ENCODE measurements at regions not wholly inside any gene's neighbourhood (a gene's known extent, or its start where the extent isn't known, plus 50 kb on each side); places are given as distances from the start of the nearest gene placed in this dataset.
"Not testable (repeated sequence)": the region's sequence is repeated elsewhere in the genome, so short reads cannot be mapped to it uniquely, and the experiment has no call there.

DNA sequence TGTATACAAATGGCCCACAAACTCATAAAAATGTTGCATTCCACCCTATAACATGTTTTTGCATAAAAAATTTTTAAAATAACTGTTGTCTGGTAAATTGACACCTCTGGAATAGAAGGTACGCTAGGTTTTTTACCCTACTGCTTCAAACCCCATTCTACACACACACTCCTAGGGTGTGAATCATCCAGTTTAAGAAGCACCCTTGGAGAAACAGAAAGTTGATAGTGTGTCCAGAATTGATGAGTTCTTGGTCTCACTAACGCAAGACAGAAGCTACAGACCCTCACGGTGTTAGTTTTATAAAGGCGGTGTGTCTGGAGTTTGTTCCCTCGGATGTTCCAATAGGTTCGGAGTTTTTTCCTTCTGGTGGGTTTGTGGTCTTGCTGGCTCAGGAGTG is 158.5 kb downstream of the KLRB1 start:
- DNase-seq: no peak

DNA sequence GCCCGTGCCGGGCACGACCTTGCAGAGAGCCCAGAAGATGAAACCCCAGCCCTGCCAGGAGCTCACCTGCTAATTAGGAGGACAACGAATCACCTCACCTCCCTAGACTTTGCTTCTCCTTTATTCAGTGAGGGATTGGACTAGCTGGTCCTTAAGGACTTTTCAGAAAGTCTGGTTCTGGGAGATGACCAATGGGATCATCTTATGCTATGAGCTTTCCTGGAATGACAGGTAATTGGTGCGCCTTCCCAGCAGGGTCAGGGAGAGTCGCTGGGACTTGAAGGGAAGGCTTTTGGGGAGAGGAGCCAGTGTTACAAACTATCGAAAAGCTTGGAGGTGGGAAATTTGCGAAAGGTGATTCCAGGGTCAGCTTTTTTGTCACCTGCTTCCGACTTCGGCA is 159.1 kb downstream of the KLRB1 start:
- DNase-seq: not testable (repeated sequence)

DNA sequence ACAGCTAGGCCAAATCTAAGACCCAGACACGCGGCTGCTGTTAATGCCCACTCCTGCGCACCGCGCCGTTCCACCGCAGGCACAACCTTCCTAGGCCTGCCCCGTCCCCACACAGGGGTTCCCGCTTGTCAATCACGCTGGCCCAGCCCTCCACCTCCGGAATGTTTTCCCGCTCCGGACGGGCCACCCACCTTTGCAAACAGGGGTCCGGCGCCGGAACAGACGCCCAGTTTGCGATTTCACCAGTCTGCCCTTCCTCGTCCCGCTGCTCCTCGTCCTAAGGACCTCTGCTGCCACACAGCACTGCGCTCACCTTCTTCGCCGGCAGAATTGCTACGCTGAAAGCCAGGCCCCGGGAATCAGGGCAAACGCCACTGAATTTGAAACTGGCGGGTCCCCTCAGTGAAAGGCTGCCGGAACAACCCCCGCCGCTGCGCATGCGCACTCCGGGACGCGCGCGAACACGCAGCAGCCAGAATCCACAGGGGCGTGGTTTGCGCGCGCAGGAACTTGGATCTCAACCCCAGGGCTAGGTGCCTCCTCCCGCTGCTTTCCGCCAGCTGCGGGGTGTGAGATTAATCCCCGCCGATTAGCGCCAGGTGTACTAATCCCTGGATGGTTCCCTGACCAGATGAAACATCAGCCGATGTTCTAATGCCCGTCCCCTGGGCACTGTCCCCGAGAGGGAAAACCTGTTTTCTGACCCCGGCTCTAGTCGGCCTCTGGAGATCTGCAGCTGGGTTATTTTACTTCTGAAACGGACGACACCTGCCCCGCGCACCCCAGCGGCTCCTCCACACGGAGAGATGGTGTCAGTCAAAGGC is 159.7 kb downstream of the KLRB1 start:
- peak; percentile 28 to 70 for DNase-seq

DNA sequence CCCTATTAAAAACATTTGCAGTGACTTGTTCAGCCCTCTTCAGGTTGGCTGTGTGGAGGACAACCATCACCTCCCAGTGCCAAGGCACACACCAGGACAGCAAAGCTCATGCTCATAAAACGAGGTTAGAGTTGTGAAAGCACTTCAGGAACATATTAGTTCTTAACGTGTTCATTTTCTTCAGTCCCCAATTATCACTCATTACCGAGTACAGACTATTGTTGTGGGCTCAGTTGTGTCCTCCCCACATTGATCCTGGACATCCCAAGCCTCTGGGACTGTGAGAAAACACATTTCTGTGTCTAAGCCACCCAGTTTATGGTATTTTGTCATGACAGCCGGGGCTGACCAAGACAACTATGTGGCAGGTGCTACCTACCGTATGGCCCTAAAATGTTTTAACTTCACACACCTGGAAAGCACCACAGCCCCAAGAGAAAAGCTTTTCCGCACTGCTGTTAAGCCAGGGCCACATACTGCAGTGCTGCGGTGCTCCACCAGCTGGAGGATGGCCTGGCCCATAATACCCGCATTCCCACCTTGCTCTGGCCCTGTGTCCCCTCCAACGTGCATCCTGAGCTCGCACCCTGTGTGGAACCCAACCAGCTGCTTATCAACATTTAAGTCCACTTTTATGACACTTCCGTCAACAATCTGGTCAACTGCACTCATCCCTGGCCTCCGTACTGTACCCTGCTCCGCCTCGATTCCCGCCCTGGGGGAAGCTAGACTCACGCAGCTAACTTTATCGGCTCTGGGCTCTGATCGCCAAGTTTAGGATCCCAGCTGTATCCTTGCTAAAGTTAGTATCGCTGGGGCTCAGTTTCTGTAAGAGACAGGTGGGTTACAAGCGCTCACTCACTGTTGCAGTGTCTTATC is 160.6 kb downstream of the KLRB1 start:
- DNase-seq: not testable (repeated sequence)

DNA sequence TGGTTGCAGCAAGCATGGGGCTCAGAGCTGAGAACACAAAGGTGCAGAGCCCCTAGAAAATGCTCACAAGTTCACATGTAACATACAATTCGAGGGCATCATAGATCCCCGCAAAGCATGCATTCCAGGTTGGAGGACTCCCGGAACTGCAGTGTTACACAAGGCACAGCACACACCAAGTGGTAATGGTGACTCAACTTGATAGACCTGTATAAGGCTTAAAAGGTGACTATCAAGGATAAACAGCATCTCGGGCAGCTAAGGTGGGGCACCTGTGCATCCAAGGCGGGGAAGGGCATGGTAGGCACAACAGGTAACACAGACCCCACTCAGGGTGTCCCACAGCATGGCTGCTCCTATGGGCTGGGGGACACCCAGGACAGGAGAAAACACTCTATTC is 167.3 kb downstream of the KLRB1 start:
- not testable (repeated sequence) for DNase-seq

DNA sequence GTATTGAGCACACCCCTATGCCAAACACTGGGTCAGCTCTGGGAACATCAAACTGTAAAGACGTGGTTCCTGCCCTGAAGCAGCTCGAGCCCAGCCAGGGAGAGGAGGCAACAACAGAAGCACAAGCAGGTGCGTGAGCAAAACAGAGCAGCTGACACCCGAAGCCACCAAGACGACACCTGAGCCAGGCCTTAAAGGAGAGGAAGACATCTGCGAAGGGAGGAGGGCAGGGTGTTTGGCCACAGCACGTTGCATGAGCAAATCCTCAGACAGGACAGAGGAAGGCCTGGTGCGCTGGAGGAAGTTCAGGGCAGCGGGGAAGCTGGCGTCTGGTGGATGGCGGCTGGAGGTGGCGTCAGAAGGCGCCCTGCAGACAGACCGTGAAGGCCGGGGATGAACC is 172.0 kb downstream of the KLRB1 start:
- not testable (repeated sequence) for DNase-seq

DNA sequence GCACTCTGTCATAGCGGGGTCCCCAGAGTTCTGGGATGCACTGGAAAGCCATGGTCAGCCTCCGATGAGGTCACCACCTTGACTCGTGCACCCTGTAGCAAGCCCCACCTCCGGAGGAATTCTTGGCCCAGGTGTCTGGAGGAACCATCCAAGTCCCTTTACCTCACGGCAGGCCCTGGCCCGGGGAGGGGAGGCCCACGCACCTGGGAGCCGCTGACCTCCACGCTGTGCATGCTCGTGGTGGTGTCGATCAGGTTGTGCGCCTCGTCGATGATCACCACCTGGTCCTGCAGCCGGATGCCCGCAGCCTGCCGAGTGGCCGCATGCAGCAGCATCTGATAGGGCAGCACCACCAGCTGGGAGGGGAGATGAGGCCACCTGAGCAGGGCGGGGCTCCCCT is 177.3 kb downstream of the KLRB1 start:
- not testable (repeated sequence) for DNase-seq

DNA sequence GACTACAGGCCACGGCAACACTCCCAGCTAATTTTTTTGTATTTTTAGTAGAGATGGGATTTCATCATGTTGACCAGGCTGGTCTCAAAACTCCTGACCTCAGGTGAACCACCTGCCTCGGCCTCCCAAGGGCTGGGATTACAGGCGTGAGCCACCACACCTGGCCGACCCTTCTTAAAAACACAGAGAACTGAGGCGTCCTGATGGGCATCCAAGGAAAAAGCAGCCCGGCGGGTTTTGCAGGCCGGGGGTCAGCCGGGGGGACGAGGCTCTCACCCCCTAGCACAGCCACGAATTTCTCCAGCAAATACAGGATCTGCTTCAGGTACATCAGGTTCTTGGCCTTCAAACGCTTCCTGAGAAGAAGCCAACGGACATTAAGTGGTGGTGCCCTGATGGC is 178.9 kb downstream of the KLRB1 start:
- DNase-seq: not testable (repeated sequence)

DNA sequence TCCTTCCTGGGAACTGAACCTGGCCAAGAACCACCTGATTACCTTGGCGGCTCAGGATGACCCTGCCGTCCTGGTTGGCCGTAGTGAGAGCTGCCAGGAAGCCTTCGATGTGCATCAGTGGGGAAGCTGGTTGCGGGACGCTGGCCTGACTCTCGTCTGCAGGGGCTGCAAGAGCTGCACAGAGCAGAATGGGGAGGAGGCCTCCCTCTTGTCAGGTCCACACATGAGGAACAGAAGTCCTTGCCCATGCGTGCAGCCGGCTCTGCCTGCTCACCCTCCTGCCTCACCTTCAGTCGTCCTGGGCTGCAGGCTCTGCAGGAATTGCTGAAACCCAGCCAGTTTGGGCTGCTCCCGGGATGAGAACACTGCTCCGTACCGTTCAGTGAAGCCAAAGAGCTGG is 182.3 kb downstream of the KLRB1 start:
- DNase-seq: not testable (repeated sequence)

DNA sequence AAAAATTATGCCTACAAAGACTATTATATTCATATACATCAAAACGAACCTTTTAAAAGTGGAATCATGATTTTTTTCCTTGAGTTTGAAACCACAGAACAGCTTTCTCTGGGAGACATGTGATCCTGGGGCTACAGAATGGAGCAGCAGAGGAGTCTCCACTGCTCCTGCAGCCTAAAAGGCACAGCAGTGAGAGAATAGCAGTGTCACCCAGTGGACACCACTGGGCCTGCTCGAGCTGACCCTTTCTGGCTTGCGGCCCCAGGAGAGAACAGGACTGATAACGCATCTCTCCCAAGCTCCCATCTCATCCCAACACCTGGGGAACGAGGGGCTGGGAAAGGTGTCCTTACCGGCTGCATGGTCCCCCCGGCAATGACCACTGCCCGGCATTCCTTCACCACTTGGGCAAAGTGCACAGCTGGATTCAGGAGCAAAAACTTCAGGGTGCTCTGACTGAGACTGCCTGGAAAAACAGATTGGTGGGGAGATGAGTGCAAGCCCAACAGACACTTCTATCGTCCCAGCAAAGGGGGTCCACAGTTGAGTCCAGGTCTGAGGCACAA is 183.5 kb downstream of the KLRB1 start:
- DNase-seq: not testable (repeated sequence)

DNA sequence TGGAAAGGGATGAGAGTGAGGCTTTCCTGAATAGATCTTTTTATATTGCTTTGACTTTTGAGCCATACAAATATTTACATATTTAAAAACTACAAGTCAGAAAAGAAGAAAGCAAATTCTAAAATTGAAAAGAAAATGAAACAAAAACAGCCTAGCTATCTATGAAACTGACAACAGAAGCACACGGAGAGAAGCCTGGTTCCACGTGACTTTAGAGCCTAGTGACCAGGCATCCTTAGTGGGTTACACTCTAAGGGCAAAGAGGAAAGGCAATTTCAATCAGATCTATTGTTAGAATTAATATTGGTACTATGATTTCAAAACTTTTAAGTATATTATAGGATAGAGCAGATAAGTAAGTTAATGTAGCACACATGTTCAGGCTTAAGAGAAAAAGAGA is 185.0 kb downstream of the KLRB1 start:
- not testable (repeated sequence) for DNase-seq

DNA sequence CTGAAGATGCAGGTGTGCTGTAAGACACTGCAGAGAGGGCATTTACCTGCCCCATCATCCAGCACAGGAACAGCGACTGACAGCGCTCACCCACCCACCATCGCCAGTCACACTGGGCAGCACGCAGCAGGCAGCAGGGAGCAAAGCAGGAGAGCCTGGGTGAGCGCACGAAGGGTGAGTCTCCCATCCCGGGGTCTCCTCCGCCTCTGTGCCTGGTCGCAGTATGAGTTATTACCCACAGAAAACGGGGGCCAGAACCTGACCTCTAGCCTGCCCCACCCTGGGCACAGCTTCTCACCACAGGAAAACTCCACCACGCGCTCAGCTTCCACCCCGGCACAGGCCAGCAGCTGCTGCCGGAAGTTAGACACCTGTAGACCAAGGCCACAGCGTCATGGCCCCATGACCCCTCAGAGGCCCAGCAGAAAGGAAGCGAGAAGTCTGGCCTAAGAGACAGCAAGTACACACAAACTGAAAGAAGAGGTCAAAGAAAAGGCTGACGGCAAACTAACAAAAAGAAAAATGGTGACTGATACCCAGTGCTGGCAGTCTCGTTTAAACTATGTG is 186.1 kb downstream of the KLRB1 start:
- DNase-seq: not testable (repeated sequence)

DNA sequence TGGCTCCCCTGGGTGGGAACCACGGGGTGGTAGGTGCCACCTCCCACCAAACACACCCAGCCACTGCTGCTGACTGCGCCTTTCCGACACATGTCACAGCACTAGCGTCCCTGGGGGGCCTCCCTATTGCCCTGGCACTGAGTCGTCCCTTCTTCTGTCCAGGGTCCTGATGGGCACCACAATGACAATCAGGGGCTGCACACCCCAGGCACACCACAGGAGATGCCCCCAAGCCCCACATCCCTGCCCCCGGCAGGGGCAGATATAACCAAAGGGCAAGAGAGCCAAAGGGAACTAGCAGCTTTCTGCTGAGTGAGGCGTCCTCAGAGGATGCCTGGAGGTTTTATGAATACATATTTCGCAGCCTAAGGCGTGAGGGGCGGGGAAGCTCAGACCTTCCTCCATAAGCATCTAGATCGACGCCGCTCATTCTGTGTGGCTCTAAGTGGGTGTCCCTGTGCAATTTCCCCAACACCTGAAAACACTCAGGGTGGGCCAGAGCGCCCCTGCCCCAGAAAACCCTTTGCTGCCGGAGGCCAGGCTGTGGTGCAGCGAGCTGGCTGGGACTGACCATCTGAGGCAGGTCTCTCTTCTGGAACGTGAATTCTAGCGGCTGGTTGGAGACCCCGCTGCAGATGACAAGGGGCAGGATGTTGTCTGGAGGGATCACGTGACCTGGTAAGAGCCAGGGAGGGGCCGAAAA is 186.7 kb downstream of the KLRB1 start:
- not testable (repeated sequence) for DNase-seq

DNA sequence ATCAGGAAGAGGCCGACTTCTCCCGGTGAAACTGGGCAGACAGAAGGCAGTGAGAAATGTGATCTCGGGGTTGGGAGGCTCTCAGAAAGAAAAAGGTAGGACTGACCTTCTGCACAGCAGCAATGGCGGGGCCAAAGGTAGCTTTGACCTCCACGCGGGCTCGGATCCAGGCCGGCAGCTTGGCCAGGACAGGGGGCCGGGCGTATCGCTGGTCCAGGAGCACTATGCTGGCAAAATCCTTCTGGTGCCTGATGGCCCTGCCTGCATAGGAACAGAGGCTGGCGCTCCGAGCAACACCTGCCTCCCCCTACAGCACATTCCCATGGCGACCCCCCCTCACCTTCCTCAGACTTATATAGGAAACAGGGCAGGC is 189.1 kb downstream of the KLRB1 start:
- not testable (repeated sequence) for DNase-seq

DNA sequence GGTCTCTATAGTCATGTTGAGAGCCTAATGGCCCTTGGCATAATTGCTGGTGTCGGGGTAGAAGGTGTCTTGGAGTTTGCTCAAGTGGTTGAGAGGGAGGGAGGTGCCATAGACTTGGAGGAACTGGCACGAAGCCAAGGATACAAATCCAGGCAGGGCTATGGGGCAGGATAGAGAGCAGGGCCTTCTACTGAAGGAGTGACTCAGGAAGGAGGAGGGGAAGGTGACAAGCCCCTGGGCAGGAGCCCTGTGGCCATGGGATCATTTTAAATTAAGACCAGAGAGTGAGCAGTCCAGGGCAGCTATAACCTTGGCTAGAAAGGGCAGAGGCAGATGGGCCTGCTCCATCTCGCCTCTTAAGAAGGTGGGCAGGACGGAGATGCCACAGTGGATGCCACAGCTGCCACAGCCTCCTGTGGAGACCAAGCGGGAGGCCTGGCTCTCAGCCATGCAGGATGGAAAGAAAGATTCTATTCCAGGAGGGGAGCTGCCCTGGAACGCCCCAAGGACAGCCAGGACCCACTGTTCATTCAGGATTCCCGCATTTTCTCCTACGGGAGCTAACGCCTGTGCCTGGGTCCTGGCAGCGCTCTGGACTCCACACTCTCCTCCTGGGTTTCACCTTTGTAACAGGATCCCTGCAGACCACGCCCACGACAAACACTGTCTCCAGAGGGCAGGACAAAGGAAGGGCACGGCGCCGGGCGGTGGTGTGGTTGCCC is 189.6 kb downstream of the KLRB1 start:
- DNase-seq: not testable (repeated sequence)

DNA sequence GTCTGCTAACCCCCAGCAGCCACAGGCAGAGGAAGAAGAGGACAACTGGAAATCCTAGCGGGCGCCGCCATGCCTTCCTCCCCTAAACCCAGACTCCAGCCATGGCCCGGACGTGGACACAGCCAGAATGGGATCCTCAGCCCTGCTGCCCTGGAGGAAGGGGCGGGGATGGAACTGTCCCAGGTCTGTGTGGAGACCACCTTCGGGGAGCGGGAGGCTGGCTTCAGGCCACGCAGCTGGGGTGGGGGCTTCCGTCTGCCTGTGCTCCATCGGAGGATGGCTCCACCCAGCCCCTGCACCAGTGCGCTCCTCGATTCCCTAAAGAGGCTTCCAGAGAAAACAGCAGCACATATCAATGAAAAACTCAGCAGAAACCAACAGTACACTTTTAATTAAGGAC is 190.4 kb downstream of the KLRB1 start:
- not testable (repeated sequence) for DNase-seq

DNA sequence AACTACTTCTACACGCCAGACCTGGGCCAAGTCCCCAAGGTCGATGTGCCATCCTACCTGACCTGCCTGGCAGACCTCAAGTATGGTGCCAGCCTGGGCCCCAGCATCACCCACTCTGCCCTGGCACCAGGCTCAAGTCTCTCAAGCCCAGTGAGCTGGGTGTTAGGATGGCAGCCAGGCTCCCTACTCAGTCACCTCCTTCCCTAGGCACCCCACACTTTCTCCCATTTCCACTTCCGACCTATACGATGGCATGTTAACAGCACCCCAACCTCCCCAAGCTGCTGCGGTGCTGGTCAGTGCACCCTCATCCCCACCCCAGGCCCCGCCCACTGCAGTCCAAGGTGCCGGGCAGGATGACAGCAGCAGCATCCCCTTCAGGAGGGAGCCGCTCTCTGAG is 191.4 kb downstream of the KLRB1 start:
- DNase-seq: not testable (repeated sequence)

DNA sequence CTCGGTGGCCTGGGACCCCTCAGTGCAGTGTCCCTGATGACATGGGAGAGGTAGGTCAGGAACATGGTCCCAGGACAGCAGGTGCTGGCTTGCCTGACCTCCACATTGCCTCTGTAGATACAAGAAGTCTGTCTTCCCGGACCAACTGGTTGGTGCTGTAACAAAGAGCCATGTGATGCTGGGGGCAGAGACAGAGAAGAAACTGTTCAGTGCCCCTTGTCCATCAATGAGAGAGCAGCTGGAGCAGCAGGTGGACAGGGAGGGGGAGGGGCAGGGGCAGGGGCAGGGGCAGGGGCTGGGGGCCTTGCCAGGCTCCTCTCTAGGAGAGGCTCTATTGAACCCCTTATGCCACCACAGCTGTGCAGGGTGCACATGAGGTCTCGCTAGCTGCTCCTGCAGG is 191.8 kb downstream of the KLRB1 start:
- not testable (repeated sequence) for DNase-seq

DNA sequence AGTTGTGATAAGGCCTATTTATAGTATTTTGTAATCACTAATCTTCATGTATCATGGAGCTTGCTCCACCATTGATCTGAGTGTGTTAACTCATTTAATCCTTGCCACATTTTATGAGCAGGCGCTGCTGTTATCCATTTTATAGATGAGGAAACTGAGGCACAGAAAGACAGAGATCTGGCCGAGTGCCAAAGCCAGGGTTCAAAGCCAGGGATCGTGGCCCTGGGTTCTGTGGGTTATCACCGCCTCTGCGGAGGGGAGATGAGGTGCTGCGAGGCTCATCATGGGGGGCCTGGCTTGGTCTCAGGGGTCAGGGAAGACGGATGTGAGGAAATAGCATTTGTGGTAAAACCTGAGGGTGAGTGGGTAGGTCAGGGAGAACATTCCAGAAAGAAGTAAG is 193.9 kb downstream of the KLRB1 start:
- not testable (repeated sequence) for DNase-seq

DNA sequence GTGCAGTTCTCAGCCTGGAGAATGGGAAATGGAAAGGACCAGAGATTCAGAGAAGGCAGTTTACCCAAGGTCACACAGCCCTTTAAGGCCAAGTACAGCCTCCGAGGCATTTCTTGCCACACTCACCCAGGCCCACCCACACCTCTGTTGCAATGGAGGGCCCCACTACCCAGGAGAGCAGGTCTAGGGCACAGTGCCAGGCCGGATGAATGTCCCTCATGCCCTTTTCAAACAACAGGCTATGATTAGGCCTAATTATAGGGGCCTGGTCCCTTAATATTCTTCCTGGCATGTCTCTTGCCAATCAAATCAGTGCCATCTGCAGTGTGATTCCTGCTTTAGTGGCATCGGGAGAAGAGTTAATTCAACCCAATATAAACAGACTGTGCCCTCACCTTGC is 195.3 kb downstream of the KLRB1 start:
- DNase-seq: not testable (repeated sequence)

DNA sequence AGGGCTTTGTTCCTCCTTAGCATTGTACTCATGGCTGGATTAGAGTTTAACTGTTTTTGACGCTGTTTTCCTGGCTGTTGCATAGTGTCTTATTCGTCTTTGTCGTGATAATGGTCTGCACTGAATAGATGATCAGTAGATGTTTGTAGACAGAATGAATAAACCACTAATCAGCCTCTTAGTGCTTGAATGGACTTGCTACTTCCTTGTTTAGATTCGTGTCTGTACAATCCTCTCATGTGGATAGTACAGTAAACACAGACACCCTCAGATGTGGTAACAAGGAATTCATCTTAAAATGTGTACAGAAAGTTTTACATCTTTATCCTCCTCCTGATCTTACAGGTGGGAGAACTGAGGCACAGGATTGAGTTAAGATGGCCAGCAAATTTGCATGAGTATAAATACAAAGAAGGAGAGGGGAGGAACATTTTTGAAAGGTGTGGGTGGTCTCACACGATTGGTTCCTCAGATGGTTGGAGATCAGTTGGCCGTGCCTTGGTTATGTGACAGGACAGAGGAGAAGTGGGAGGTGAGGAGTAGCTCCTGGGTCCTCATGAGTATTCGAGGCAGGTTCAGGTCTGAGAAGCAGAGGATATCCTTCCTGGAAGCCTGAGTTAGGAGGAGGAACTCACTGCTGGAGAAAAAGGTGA is 196.0 kb downstream of the KLRB1 start:
- DNase-seq: not testable (repeated sequence)

All from hippocampal formation (tissue), 2 donors.